ENCODE measurements at regions not wholly inside any gene's neighbourhood (a gene's known extent, or its start where the extent isn't known, plus 50 kb on each side); places are given as distances from the start of the nearest gene placed in this dataset.
"Not testable (repeated sequence)": the region's sequence is repeated elsewhere in the genome, so short reads cannot be mapped to it uniquely, and the experiment has no call there.

- not testable (repeated sequence) for DNase-seq (ENCODE audit: low spot score)
Observed at GRCh38 chr15:70367913-70368705, 270.4 kb upstream of the TLE3 start.

GRCh38 chr15:70364023-70364422 lies 266.3 kb upstream of the TLE3 start:
- DNase-seq (ENCODE audit: low spot score), result not testable (repeated sequence)

GRCh38 chr15:70362886-70363285 lies 265.2 kb upstream of the TLE3 start:
- DNase-seq (ENCODE audit: low spot score), result peak; percentile 49

GRCh38 chr15:70362350-70362749 lies 264.6 kb upstream of the TLE3 start:
- DNase-seq (ENCODE audit: low spot score), result no peak

GRCh38 chr15:70361891-70362290 lies 264.2 kb upstream of the TLE3 start:
- no peak for DNase-seq (ENCODE audit: low spot score)

GRCh38 chr15:70361106-70361505 lies 263.4 kb upstream of the TLE3 start:
- no peak for DNase-seq (ENCODE audit: low spot score)

- DNase-seq (ENCODE audit: low spot score), result no peak
Observed at GRCh38 chr15:70358871-70359647, 261.3 kb upstream of the TLE3 start.

GRCh38 chr15:70358011-70358819 lies 260.5 kb upstream of the TLE3 start:
- DNase-seq (ENCODE audit: low spot score), result no peak

GRCh38 chr15:70357453-70357852 lies 259.7 kb upstream of the TLE3 start:
- no peak for DNase-seq (ENCODE audit: low spot score)

- DNase-seq (ENCODE audit: low spot score), result no peak
Observed at GRCh38 chr15:70356919-70357318, 259.2 kb upstream of the TLE3 start.

- DNase-seq (ENCODE audit: low spot score), result no peak
Observed at GRCh38 chr15:70356062-70356860, 258.5 kb upstream of the TLE3 start.

GRCh38 chr15:70355275-70355795 lies 257.6 kb upstream of the TLE3 start:
- DNase-seq (ENCODE audit: low spot score), result no peak

GRCh38 chr15:70354346-70354905 lies 256.7 kb upstream of the TLE3 start:
- DNase-seq (ENCODE audit: low spot score), result no peak

- DNase-seq (ENCODE audit: low spot score), result no peak
Observed at GRCh38 chr15:70353606-70354345, 256.1 kb upstream of the TLE3 start.

- DNase-seq (ENCODE audit: low spot score), result no peak
Observed at GRCh38 chr15:70351941-70352774, 254.4 kb upstream of the TLE3 start.

- no peak for DNase-seq (ENCODE audit: low spot score)
Observed at GRCh38 chr15:70351391-70351790, 253.7 kb upstream of the TLE3 start.

- DNase-seq (ENCODE audit: low spot score), result no peak
Observed at GRCh38 chr15:70348581-70349344, 251.0 kb upstream of the TLE3 start.

GRCh38 chr15:70348226-70348543 lies 250.5 kb upstream of the TLE3 start:
- no peak for DNase-seq (ENCODE audit: low spot score)

Measured in hepatic stellate cell (primary cell).